Adrenal gland (tissue), 5 donors: ENCODE measurements at regions not wholly inside any gene's neighbourhood (a gene's known extent, or its start where the extent isn't known, plus 50 kb on each side); places are given as distances from the start of the nearest gene placed in this dataset.

ENCODE experiments used
- POLR2A ChIP-seq, 2 donors: fragments of 450-650 bp; IDR thresholded peaks; one replicate each; pipeline ENCODE4 v1.6.1; 2017; ENCODE audit warnings: antibody characterized with exemption in 2 of 2, mild to moderate bottlenecking in 2 of 2, moderate library complexity in 1 of 2
- TF ChIP-seq, protein P1 (sequence below), 6 experiments: fragments of 450-650 bp in 4 of 6; fragments of 200-600 bp in 2 of 6; sonication (generic) in 1 of 6; IDR thresholded peaks; 1 replicate in 5 of 6; 2 replicates in 1 of 6; pipeline versions ENCODE4 v1.5.1 to v1.8.0; 2016 to 2021; ENCODE audit warnings: antibody characterized with exemption in 6 of 6, mild to moderate bottlenecking in 2 of 6, moderate library complexity in 1 of 6
- donor health status: DM: no; HTN: no; CAD: no.

DNA sequence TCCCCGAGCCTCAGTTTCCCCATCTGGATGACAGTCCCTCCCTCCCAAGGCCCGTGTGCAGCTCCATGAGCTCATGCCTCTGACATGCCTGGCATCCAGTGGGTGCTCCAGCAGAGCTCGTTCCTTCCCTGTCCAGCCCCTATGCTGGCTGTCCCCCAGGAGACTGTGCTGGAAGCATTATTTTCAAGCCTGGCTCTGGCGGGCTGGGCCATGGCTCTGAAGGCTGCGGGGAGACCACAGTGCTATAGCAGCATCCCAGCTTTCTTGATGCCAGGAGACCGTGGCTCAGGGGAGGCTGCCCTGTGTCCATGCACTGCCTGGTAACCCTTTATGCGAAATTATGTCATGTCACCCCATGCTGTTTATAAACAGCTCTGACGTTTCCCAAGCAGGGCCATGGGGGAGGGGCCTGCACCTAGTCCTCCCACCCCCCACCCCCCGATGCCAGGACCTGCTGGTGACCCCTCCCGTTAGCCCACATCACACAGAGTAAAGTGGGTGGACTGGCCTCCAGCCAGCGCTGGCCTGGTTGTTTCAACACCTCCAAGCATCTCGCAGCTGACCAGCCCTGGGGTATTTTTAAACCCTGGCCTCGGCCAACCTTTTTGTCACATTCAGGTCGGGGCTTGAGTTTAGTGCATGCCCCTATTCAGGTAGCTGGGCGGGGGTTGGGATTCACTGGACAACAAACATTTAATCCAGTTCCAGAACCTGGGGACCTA lies 105.9 kb upstream of the ZNF716 start:
- TF ChIP-seq, protein P1, sequence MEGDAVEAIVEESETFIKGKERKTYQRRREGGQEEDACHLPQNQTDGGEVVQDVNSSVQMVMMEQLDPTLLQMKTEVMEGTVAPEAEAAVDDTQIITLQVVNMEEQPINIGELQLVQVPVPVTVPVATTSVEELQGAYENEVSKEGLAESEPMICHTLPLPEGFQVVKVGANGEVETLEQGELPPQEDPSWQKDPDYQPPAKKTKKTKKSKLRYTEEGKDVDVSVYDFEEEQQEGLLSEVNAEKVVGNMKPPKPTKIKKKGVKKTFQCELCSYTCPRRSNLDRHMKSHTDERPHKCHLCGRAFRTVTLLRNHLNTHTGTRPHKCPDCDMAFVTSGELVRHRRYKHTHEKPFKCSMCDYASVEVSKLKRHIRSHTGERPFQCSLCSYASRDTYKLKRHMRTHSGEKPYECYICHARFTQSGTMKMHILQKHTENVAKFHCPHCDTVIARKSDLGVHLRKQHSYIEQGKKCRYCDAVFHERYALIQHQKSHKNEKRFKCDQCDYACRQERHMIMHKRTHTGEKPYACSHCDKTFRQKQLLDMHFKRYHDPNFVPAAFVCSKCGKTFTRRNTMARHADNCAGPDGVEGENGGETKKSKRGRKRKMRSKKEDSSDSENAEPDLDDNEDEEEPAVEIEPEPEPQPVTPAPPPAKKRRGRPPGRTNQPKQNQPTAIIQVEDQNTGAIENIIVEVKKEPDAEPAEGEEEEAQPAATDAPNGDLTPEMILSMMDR (IDR thresholded peaks at IDR 0.05), result no peak
- no peak for TF ChIP-seq POLR2A (IDR thresholded peaks at IDR 0.05)
